SU-DHL-6 (cell line): ENCODE measurements at regions not wholly inside any gene's neighbourhood (a gene's known extent, or its start where the extent isn't known, plus 50 kb on each side); places are given as distances from the start of the nearest gene placed in this dataset.

Experiments
- H2AFZ ChIP-seq: fragments of 200-600 bp; sonication (generic); 2 replicates; pipeline ENCODE4 v1.6.1; 2014; ENCODE audit warnings: low read depth, mild to moderate bottlenecking, moderate library complexity, mixed read lengths, antibody characterized with exemption, low read length; ENCODE audit not compliant: severe bottlenecking
- H3F3A ChIP-seq: fragments of 200-600 bp; shearing (Covaris generic); 2 replicates; pipeline ENCODE4 v1.6.0; 2016; ENCODE audit warnings: antibody characterized with exemption, mild to moderate bottlenecking; ENCODE audit not compliant: insufficient read depth
- H3K27ac ChIP-seq: fragments of 200-600 bp; sonication (generic); 2 replicates; pipeline ENCODE4 v1.5.1; 2016; ENCODE audit warnings: low read depth, mild to moderate bottlenecking, low read length, moderate library complexity, mixed read lengths
- H3K27me3 ChIP-seq: fragments of 200-600 bp; sonication (generic), shearing (Covaris generic); 2 replicates; pipeline ENCODE4 v1.6.0; 2014; ENCODE audit warnings: mild to moderate bottlenecking, low read length
- H3K36me3 ChIP-seq: fragments of 200-600 bp; sonication (generic); 2 replicates; pipeline ENCODE4 v1.6.1; 2014; ENCODE audit warnings: mild to moderate bottlenecking, low read length, mixed read lengths
- H3K4me2 ChIP-seq: fragments of 300-600, 200-600 bp; shearing (Covaris generic), sonication (generic); 2 replicates; pipeline ENCODE4 v1.6.0; 2014; ENCODE audit warnings: low read length, low read depth, mild to moderate bottlenecking; ENCODE audit not compliant: poor library complexity, severe bottlenecking
- H3K4me3 ChIP-seq: fragments of 200-600 bp; sonication (generic); 2 replicates; pipeline ENCODE4 v1.5.1; 2014; ENCODE audit warnings: antibody characterized with exemption, low read length, mild to moderate bottlenecking, mixed read lengths; ENCODE audit not compliant: insufficient read depth, poor library complexity, severe bottlenecking
- H3K79me2 ChIP-seq: fragments of 200-600 bp; sonication (generic); 2 replicates; pipeline ENCODE4 v1.6.1; 2014; ENCODE audit warnings: mild to moderate bottlenecking, low read length, moderate library complexity; ENCODE audit not compliant: insufficient read depth
- H3K9ac ChIP-seq: fragments of 200-600 bp; sonication (generic); 2 replicates; pipeline ENCODE4 v1.7.0; 2014; ENCODE audit warnings: mild to moderate bottlenecking, low read length
- H3K9me2 ChIP-seq: fragments of 200-600 bp; sonication (generic); replicated peaks from 2 replicates; pipeline ENCODE4 v1.6.1; 2014; ENCODE audit warnings: low read length; ENCODE audit not compliant: insufficient read depth
- H3K9me3 ChIP-seq: fragments of 200-600 bp; sonication (generic); 2 replicates; pipeline ENCODE4 v1.6.1; 2014; ENCODE audit warnings: low read length, mixed read lengths; ENCODE audit not compliant: insufficient read depth
- H4K20me1 ChIP-seq: fragments of 200-600 bp; sonication (generic); 2 replicates; pipeline ENCODE4 v1.6.1; 2014; ENCODE audit warnings: low read depth, mild to moderate bottlenecking, antibody characterized with exemption, low read length, moderate library complexity, mixed read lengths
- EZH2phosphoT487 ChIP-seq: fragments of 200-600 bp; sonication (generic), shearing (Covaris generic); conservative IDR thresholded peaks from 2 replicates; pipeline ENCODE4 v1.6.1; 2018; ENCODE audit warnings: mild to moderate bottlenecking, antibody characterized with exemption, low read length, moderate library complexity, mixed read lengths
- TF ChIP-seq, protein P1 (sequence below): fragments of 200-600 bp; sonication (generic); IDR thresholded peaks from one replicate; pipeline ENCODE4 v1.5.1; 2017; ENCODE audit warnings: antibody characterized with exemption, mild to moderate bottlenecking, low read length, moderate library complexity; ENCODE audit not compliant: insufficient read depth, poor library complexity, severe bottlenecking

DNA sequence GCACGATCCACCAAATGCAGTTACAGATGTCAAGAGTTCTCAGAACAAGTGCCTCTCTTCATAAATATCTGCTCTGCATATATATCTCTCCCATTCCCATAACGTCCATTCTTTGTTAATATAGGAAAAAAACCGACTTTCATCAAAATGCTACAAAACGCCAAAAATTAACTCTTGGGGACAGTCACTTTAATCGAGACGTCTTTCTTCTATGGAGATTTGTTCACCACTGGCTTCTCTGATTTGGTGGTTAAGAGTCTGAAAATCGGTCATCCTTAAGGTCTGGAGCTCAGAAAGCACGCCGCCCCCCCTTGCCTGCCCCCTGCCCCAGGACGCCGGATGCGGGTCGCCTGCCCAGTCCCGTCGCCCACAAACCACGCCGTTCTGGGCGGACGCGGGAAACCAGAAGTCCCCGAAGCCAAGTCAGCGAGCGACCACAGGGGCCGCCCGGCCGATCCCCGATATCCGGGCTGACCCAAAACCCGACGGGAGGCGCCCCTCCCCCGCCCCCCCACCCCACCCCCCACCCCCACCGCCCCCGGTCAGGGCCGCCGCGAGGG lies 252.7 kb downstream of the TJP1 start:
- Histone ChIP-seq H3F3A (no peaks in the 10 kb centered on the region), H3K9me3 (no peaks in the 10 kb centered on the region), H3K79me2 (no peaks in the 10 kb centered on the region), H3K27me3 (no peaks in the 10 kb centered on the region), H3K4me3 (no peak overlapping the region), H4K20me1 (no peaks in the 10 kb centered on the region), H3K36me3 (no peaks in the 10 kb centered on the region), H3K27ac (no peak overlapping the region), H3K4me2 (no peak overlapping the region), H2AFZ (no peak overlapping the region), H3K9me2 (no peaks in the 10 kb centered on the region), H3K9ac (no peak overlapping the region)
- TF ChIP-seq EZH2phosphoT487: no peak
- TF ChIP-seq, protein P1, sequence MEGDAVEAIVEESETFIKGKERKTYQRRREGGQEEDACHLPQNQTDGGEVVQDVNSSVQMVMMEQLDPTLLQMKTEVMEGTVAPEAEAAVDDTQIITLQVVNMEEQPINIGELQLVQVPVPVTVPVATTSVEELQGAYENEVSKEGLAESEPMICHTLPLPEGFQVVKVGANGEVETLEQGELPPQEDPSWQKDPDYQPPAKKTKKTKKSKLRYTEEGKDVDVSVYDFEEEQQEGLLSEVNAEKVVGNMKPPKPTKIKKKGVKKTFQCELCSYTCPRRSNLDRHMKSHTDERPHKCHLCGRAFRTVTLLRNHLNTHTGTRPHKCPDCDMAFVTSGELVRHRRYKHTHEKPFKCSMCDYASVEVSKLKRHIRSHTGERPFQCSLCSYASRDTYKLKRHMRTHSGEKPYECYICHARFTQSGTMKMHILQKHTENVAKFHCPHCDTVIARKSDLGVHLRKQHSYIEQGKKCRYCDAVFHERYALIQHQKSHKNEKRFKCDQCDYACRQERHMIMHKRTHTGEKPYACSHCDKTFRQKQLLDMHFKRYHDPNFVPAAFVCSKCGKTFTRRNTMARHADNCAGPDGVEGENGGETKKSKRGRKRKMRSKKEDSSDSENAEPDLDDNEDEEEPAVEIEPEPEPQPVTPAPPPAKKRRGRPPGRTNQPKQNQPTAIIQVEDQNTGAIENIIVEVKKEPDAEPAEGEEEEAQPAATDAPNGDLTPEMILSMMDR: no peak

DNA sequence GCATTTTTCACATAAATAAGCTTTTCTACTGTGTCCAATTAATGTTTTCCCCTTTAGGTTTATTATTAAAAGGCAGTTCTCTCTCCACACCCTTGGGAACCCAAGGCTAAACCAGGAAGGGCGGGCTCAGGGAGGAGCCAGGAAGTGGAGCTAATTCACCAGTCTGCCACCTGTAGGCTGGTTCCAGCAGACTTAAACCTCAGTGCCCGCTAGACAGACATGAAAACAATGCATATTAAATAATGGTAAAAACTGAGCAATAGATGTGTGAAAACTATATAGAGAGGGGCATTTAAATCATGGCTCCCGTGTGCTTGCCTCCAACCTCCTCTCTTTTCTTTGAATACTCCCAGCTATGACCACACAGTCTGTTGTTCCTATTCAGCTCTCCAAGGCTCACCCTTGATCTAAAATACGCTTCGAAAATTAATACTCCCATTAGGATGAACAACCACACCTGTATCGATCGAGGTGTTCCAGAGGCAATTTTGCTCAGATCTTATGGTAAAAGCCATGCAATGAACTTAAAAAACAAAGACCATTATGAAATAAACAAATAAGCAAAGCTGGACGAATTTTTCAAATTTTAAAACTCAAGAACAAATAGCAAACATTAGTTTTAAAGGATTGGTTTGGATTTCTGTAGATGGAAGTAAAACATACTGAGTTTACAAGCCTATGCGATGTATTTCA lies 253.3 kb downstream of the TJP1 start:
- Histone ChIP-seq H3K36me3 (no peaks in the 10 kb centered on the region), H3K79me2 (no peaks in the 10 kb centered on the region), H3K27me3 (no peaks in the 10 kb centered on the region), H3K9ac (no peak overlapping the region), H3K4me2 (no peak overlapping the region), H3K9me2 (no peaks in the 10 kb centered on the region), H4K20me1 (no peaks in the 10 kb centered on the region), H3K27ac (no peak overlapping the region), H3K4me3 (no peak overlapping the region), H3F3A (no peaks in the 10 kb centered on the region), H3K9me3 (no peaks in the 10 kb centered on the region), H2AFZ (no peak overlapping the region)
- TF ChIP-seq EZH2phosphoT487: no peak
- TF ChIP-seq, protein P1: no peak

DNA sequence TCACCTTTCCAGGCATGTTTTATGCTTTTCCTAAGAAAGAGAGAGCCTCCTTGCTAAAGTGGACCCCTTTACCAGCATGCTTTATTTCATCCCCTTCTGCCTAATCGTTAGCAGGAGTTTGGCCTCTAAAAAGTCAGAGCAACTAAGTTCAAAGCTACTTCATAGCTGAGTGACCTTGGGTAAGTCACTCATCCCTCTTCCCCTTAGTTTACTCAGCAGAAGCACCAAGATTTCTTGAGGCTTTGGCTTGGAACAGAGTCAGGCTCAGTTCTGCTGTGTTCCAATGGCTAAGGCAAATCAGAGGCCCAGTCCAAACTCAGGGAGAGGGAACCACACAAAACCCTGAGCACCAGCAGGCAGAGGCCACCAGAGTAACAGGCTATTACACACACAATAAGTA lies 254.9 kb downstream of the TJP1 start:
- Histone ChIP-seq H3K79me2 (no peaks in the 10 kb centered on the region), H3K9me2 (no peaks in the 10 kb centered on the region), H3K36me3 (no peaks in the 10 kb centered on the region), H3K4me2 (no peak overlapping the region), H3K9me3 (no peaks in the 10 kb centered on the region), H3F3A (no peaks in the 10 kb centered on the region), H3K4me3 (no peak overlapping the region), H3K27me3 (no peaks in the 10 kb centered on the region), H3K27ac (no peak overlapping the region), H2AFZ (no peak overlapping the region), H3K9ac (no peak overlapping the region), H4K20me1 (no peaks in the 10 kb centered on the region)
- no peak for TF ChIP-seq EZH2phosphoT487
- TF ChIP-seq, protein P1: no peak
